Subcutaneous abdominal adipose tissue (tissue), 5 donors: ENCODE measurements at regions not wholly inside any gene's neighbourhood (a gene's known extent, or its start where the extent isn't known, plus 50 kb on each side); places are given as distances from the start of the nearest gene placed in this dataset.

ENCODE experiments used
- H3K27ac ChIP-seq: one replicate; pipeline ENCODE4 v1.7.0; 2013; ENCODE audit warnings: low read depth, mild to moderate bottlenecking, inconsistent platforms, low read length, moderate library complexity
- H3K27me3 ChIP-seq, 5 donors: one replicate each; pipeline ENCODE4 v1.7.0; 2013; ENCODE audit warnings: low read length in 5 of 5, inconsistent platforms in 1 of 5; ENCODE audit not compliant: control insufficient read depth in 5 of 5, insufficient read depth in 4 of 5
- H3K36me3 ChIP-seq, 5 donors: one replicate each; pipeline ENCODE4 v1.7.0; 2013; ENCODE audit warnings: low read length in 5 of 5; ENCODE audit not compliant: control insufficient read depth in 5 of 5, insufficient read depth in 5 of 5
- H3K4me1 ChIP-seq, 5 donors: one replicate each; pipeline ENCODE4 v1.7.0; 2013; ENCODE audit warnings: low read length in 5 of 5, mild to moderate bottlenecking in 3 of 5, moderate library complexity in 1 of 5; ENCODE audit not compliant: control insufficient read depth in 5 of 5, insufficient read depth in 5 of 5
- H3K4me3 ChIP-seq, 5 donors: one replicate each; pipeline ENCODE4 v1.7.0; 2013; ENCODE audit warnings: low read length in 5 of 5, low read depth in 1 of 5
- H3K9ac ChIP-seq, 5 donors: one replicate each; pipeline ENCODE4 v1.7.0; 2013; ENCODE audit warnings: low read length in 5 of 5, mild to moderate bottlenecking in 4 of 5, moderate library complexity in 3 of 5
- H3K9me3 ChIP-seq, 5 donors: one replicate each; pipeline ENCODE4 v1.7.0; 2013; ENCODE audit warnings: low read length in 5 of 5; ENCODE audit not compliant: control insufficient read depth in 5 of 5
- donor health status: healthy.
- donor health status: healthy.
- donor health status: healthy.
- donor health status: healthy.
- donor health status: healthy.

GRCh38 chr15:95897651-95898050 is 432.8 kb upstream of the NR2F2 start:
- Histone ChIP-seq H3K27ac (no peak overlapping the region), H3K4me3 (no peak overlapping the region), H3K27me3 (no peaks in the 10 kb centered on the region), H3K9ac (no peak overlapping the region), H3K4me1 (no peaks in the 10 kb centered on the region), H3K9me3 (no peaks in the 10 kb centered on the region), H3K36me3 (no peaks in the 10 kb centered on the region)

- H3K36me3 ChIP-seq: no peaks in the 10 kb centered on the region
- H3K27me3 ChIP-seq: no peaks in the 10 kb centered on the region
- H3K9me3 ChIP-seq: no peaks in the 10 kb centered on the region
- no peaks in the 10 kb centered on the region for H3K4me1 ChIP-seq
- no peak overlapping the region for H3K9ac ChIP-seq
- no peak overlapping the region for H3K27ac ChIP-seq
- H3K4me3 ChIP-seq: no peak overlapping the region
Measured at GRCh38 chr15:95898761-95899160, 431.7 kb upstream of the NR2F2 start.

GRCh38 chr15:95901271-95901670 is 429.2 kb upstream of the NR2F2 start:
- no peaks in the 10 kb centered on the region for H3K36me3 ChIP-seq
- H3K9ac ChIP-seq: no peak overlapping the region
- no peak overlapping the region for H3K4me3 ChIP-seq
- H3K9me3 ChIP-seq: no peaks in the 10 kb centered on the region
- H3K27me3 ChIP-seq: no peaks in the 10 kb centered on the region
- H3K4me1 ChIP-seq: no peaks in the 10 kb centered on the region
- H3K27ac ChIP-seq: no peak overlapping the region

- H3K4me3 ChIP-seq: no peak overlapping the region
- H3K9ac ChIP-seq: no peak overlapping the region
- H3K4me1 ChIP-seq: no peaks in the 10 kb centered on the region
- H3K9me3 ChIP-seq: no peaks in the 10 kb centered on the region
- H3K27ac ChIP-seq: no peak overlapping the region
- no peaks in the 10 kb centered on the region for H3K36me3 ChIP-seq
- no peaks in the 10 kb centered on the region for H3K27me3 ChIP-seq
Measured at GRCh38 chr15:95902606-95903005, 427.9 kb upstream of the NR2F2 start.

GRCh38 chr15:95903352-95903751 is 427.1 kb upstream of the NR2F2 start:
- Histone ChIP-seq H3K4me1 (no peaks in the 10 kb centered on the region), H3K36me3 (no peaks in the 10 kb centered on the region), H3K9ac (no peak overlapping the region), H3K4me3 (no peak overlapping the region), H3K27ac (no peak overlapping the region), H3K9me3 (no peaks in the 10 kb centered on the region), H3K27me3 (no peaks in the 10 kb centered on the region)

GRCh38 chr15:95910643-95911212 is 419.8 kb upstream of the NR2F2 start:
- no peaks in the 10 kb centered on the region for H3K36me3 ChIP-seq
- H3K4me1 ChIP-seq: peaks cover 0 to 4% (median 0%) of the 10 kb centered on the region in 5 donors
- no peak overlapping the region for H3K9ac ChIP-seq
- H3K4me3 ChIP-seq: no peak overlapping the region
- H3K27me3 ChIP-seq: no peaks in the 10 kb centered on the region
- H3K9me3 ChIP-seq: no peaks in the 10 kb centered on the region
- no peak overlapping the region for H3K27ac ChIP-seq

- Histone ChIP-seq H3K27me3 (no peaks in the 10 kb centered on the region), H3K4me3 (no peak overlapping the region), H3K9me3 (no peaks in the 10 kb centered on the region), H3K9ac (no peak overlapping the region), H3K4me1 (peaks cover 0 to 4% (median 0%) of the 10 kb centered on the region in 5 donors), H3K27ac (no peak overlapping the region), H3K36me3 (no peaks in the 10 kb centered on the region)
Measured at GRCh38 chr15:95911570-95912279, 418.8 kb upstream of the NR2F2 start.

GRCh38 chr15:95912280-95912625 is 418.2 kb upstream of the NR2F2 start:
- no peak overlapping the region for H3K4me3 ChIP-seq
- no peak overlapping the region for H3K27ac ChIP-seq
- no peaks in the 10 kb centered on the region for H3K36me3 ChIP-seq
- H3K27me3 ChIP-seq: no peaks in the 10 kb centered on the region
- no peak overlapping the region for H3K9ac ChIP-seq
- no peaks in the 10 kb centered on the region for H3K9me3 ChIP-seq
- peaks cover 0 to 4% (median 0%) of the 10 kb centered on the region in 5 donors for H3K4me1 ChIP-seq

GRCh38 chr15:95912728-95913127 is 417.8 kb upstream of the NR2F2 start:
- H3K4me3 ChIP-seq: no peak overlapping the region
- H3K36me3 ChIP-seq: no peaks in the 10 kb centered on the region
- H3K9me3 ChIP-seq: no peaks in the 10 kb centered on the region
- H3K27me3 ChIP-seq: no peaks in the 10 kb centered on the region
- H3K9ac ChIP-seq: no peak overlapping the region
- H3K27ac ChIP-seq: no peak overlapping the region
- H3K4me1 ChIP-seq: peaks cover 0 to 4% (median 0%) of the 10 kb centered on the region in 5 donors

GRCh38 chr15:95916568-95916967 is 413.9 kb upstream of the NR2F2 start:
- Histone ChIP-seq H3K4me3 (no peak overlapping the region), H3K4me1 (peaks cover 0 to 4% (median 0%) of the 10 kb centered on the region in 5 donors), H3K9me3 (no peaks in the 10 kb centered on the region), H3K27ac (no peak overlapping the region), H3K36me3 (no peaks in the 10 kb centered on the region), H3K27me3 (no peaks in the 10 kb centered on the region), H3K9ac (no peak overlapping the region)
